Pancreas (tissue), 10 donors: ENCODE measurements at regions not wholly inside any gene's neighbourhood (a gene's known extent, or its start where the extent isn't known, plus 50 kb on each side); places are given as distances from the start of the nearest gene placed in this dataset.

Source experiments
- ATAC-seq, 4 donors: fragments of 200-7000 bp; cut with Tn5 transposase; one replicate each; pipeline versions ENCODE4 v1.8.0 to v1.9.1; 2020; ENCODE audit warnings: mild to moderate bottlenecking in 4 of 4, moderate library complexity in 4 of 4
- DNase-seq, 6 donors: peaks; one replicate each; pipeline ENCODE4 v3.0.0-alpha.2; 2020
- FAIRE-seq: peaks from 2 replicates; lab custom pipeline; 2012; peaks lifted over from hg19 to GRCh38; lab: Jason Lieb, UNC
- H3K27ac ChIP-seq, 4 donors: fragments of 200-600 bp; sonication (generic); 1 replicate in 3 of 4; 2 replicates in 1 of 4; pipeline versions ENCODE4 v1.5.0 to v1.8.0; 2020
- H3K27me3 ChIP-seq, 4 donors: fragments of 200-600 bp; one replicate each; pipeline ENCODE4 v1.8.0; 2021
- H3K36me3 ChIP-seq, 3 donors: fragments of 200-600 bp; sonication (generic) in 1 of 3; one replicate each; pipeline versions ENCODE4 v1.5.0 to v1.8.0; 2020 to 2021
- H3K4me1 ChIP-seq, 3 donors: fragments of 200-600 bp; one replicate each; pipeline ENCODE4 v1.8.0; 2021
- H3K4me3 ChIP-seq, 4 donors: fragments of 200-600 bp; sonication (generic) in 2 of 4; one replicate each; pipeline versions ENCODE4 v1.5.0 to v1.8.0; 2020 to 2021
- H3K9me3 ChIP-seq, 4 donors: fragments of 200-600 bp; one replicate each; pipeline ENCODE4 v1.8.0; 2021
- WGBS, 2 donors: extraction: QIAGEN DNeasy Blood & Tissue Kit; methylation state at CpG; one replicate each; pipeline ENCODE4 v1.1.7; 2013; 5-methylcytosine and 5-hydroxymethylcytosine counted together
- intact Hi-C, 3 donors: fragments of 100-400 bp; cut with DNase I; formaldehyde crosslinking; loops; one replicate each; pipeline versions ENCODE4 v1.11.1 to v1.14.2; 2022
- TF ChIP-seq, protein P1 (sequence below), 4 donors: fragments of 200-600 bp; sonication (generic) in 3 of 4; IDR thresholded peaks; one replicate each; pipeline versions ENCODE4 v1.5.0 to v1.8.0; 2021; ENCODE audit warnings: antibody characterized with exemption in 4 of 4
- donor health status: healthy with polysubstance abuse.
- donor health status: DM: no; HTN: no; CAD: no; lungs with moderate emphysema.
- donor health status: DM: no; HTN: no; CAD: no.
- donor health status: control.
- donor health status: control.
- donor health status: Bipolar disorder and iron deficiency.
- donor health status: DM: yes; HTN: yes; CAD: no.
- donor health status: DM: no; HTN: no; CAD: no.
- donor health status: DM: no; HTN: no; CAD: no.
- donor health status: DM: yes; HTN: yes; CAD: no.

DNA sequence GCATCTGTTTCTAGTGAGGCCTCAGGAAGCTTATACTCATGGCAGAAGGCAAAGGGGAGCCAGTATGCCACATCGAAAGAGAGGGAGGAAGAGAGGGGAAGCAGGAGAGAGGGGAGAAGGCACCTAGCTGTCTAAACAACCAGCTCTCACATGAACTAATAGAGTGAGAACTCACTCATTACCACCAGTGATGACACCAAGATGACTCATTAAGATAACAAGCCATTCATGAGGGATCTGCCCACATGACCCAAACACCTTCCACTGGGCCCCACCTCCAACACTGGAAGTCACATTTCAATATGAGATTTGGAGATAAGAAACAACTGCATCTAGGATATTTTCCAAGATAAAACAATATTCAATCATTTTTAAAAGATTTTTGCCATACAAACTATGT, 753.9 kb upstream of the ZEB2 start:
- intact Hi-C loops: no loop called here
- ATAC-seq: no peak
- 83 to 92% methylated on average over 1 of the region's 1 CpG for WGBS, 2 donors
- FAIRE-seq: no peak
- H3K27ac ChIP-seq: no peak overlapping the region
- TF ChIP-seq, protein P1, sequence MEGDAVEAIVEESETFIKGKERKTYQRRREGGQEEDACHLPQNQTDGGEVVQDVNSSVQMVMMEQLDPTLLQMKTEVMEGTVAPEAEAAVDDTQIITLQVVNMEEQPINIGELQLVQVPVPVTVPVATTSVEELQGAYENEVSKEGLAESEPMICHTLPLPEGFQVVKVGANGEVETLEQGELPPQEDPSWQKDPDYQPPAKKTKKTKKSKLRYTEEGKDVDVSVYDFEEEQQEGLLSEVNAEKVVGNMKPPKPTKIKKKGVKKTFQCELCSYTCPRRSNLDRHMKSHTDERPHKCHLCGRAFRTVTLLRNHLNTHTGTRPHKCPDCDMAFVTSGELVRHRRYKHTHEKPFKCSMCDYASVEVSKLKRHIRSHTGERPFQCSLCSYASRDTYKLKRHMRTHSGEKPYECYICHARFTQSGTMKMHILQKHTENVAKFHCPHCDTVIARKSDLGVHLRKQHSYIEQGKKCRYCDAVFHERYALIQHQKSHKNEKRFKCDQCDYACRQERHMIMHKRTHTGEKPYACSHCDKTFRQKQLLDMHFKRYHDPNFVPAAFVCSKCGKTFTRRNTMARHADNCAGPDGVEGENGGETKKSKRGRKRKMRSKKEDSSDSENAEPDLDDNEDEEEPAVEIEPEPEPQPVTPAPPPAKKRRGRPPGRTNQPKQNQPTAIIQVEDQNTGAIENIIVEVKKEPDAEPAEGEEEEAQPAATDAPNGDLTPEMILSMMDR (IDR thresholded peaks at IDR 0.05): no peak
- no peak overlapping the region for H3K4me3 ChIP-seq
- no peaks in the 10 kb centered on the region for H3K4me1 ChIP-seq
- no peaks in the 10 kb centered on the region for H3K36me3 ChIP-seq
- no peak for DNase-seq
- no peaks in the 10 kb centered on the region for H3K27me3 ChIP-seq
- no peaks in the 10 kb centered on the region for H3K9me3 ChIP-seq

DNA sequence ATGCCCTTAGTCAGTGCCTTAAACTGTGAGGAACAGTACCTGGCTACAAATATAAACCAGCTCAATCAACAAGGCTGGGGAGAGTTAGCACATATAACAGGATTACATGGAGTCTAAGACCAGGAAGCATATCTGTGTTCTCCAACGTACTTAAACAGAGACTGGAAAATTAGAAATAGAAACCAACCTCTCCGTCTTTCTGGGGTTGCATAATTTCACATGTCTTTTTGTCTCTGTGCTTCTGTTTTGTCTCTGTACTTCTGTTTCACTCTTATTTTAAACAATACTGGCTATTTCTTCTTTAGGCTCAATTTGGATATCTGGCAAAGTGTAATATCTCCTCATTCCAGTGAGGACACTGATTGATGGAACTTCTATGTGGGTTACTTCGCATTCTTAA, 749.0 kb upstream of the ZEB2 start:
- ATAC-seq (no peak), FAIRE-seq (no peak)
- TF ChIP-seq, protein P1 (IDR thresholded peaks at IDR 0.05): no peak

DNA sequence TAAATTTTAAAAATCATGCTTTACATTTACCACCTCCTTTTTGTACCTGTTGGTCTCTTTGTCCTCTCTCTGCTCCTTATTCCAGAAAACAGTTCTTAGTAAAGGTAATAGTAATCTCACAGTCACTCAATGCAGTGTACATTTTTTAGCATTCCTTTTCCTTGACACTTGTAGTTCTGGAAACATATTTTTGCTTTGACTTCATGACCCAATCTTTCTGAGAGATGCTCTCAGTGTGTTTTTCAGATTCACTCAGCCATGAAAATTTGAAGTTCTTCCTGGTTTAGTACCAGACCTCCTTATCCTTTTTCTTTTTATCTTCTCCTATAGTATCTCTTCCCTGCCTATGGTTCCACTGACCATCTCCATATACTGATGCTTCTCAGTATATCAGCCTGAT, 747.5 kb upstream of the ZEB2 start:
- Histone ChIP-seq H3K4me3 (no peak overlapping the region), H3K27me3 (no peaks in the 10 kb centered on the region), H3K9me3 (no peaks in the 10 kb centered on the region), H3K4me1 (no peaks in the 10 kb centered on the region), H3K27ac (no peak overlapping the region), H3K36me3 (no peaks in the 10 kb centered on the region)
- intact Hi-C loops: no loop called here
- ATAC-seq: no peak
- FAIRE-seq: no peak
- DNase-seq: no peak
- TF ChIP-seq, protein P1 (IDR thresholded peaks at IDR 0.05): no peak

More for the DNA sequence above, 749.0 kb upstream of the ZEB2 start:
- Histone ChIP-seq H3K27ac (no peak overlapping the region), H3K27me3 (no peaks in the 10 kb centered on the region), H3K4me1 (no peaks in the 10 kb centered on the region), H3K36me3 (no peaks in the 10 kb centered on the region), H3K4me3 (no peak overlapping the region), H3K9me3 (no peaks in the 10 kb centered on the region)
- intact Hi-C loops: no loop called here
- DNase-seq: no peak
- WGBS, 2 donors: 75 to 85% methylated on average over 3 of the region's 3 CpGs

DNA sequence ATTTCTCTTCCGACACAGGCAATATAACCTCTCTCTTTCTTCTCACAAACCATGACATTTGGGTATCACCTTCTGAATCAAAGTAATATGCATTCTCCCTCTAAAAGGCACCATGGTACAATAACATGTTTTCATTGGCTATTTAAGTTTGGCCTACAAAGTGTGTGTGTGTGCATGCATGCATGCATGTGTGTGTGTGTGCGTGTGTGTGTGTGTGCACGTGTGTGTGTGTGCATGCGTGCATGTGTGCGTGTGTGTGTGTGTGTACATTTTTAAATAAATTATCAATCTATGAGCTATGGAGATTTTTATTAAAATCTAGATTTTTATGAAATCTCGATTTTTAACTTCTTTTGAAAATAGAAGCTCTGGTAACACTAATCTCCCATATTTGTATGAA, 745.3 kb upstream of the ZEB2 start:
- intact Hi-C loops: no loop called here
- Histone ChIP-seq H3K27ac (no peak overlapping the region), H3K4me3 (no peak overlapping the region), H3K27me3 (no peaks in the 10 kb centered on the region), H3K9me3 (no peaks in the 10 kb centered on the region), H3K4me1 (no peaks in the 10 kb centered on the region), H3K36me3 (no peaks in the 10 kb centered on the region)
- TF ChIP-seq, protein P1 (IDR thresholded peaks at IDR 0.05): no peak
- DNase-seq (no peak), FAIRE-seq (no peak), ATAC-seq (no peak)
- WGBS, 2 donors: 84 to 93% methylated on average over 6 of the region's 6 CpGs

DNA sequence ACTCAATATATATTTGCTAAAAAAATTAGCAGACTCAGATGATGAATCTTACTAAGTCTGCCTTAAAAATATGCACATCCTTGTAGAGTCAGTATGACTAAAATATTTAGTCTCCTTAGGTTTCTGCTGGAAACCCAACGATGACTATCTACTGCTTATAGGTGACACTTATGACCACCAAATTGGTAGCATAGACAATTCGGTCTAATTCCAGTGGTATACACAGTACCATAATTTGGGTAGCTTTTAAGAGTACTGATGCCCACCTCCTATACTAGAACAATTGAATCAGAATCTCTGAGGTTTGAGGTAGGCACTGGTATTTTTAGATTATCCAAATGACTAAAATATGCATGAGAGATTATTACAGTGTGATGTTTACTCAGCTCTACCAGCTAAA, 740.8 kb upstream of the ZEB2 start:
- FAIRE-seq: no peak
- H3K27me3 ChIP-seq: no peaks in the 10 kb centered on the region
- no peak overlapping the region for H3K27ac ChIP-seq
- intact Hi-C loops: no loop called here
- TF ChIP-seq, protein P1 (IDR thresholded peaks at IDR 0.05): no peak
- no peaks in the 10 kb centered on the region for H3K36me3 ChIP-seq
- no peak for ATAC-seq
- no peaks in the 10 kb centered on the region for H3K4me1 ChIP-seq
- H3K9me3 ChIP-seq: no peaks in the 10 kb centered on the region
- no peak for DNase-seq
- no peak overlapping the region for H3K4me3 ChIP-seq
- WGBS, 2 donors: 79 to 91% methylated on average over 2 of the region's 2 CpGs
